ENCODE measurements at regions not wholly inside any gene's neighbourhood (a gene's known extent, or its start where the extent isn't known, plus 50 kb on each side); places are given as distances from the start of the nearest gene placed in this dataset.

DNA sequence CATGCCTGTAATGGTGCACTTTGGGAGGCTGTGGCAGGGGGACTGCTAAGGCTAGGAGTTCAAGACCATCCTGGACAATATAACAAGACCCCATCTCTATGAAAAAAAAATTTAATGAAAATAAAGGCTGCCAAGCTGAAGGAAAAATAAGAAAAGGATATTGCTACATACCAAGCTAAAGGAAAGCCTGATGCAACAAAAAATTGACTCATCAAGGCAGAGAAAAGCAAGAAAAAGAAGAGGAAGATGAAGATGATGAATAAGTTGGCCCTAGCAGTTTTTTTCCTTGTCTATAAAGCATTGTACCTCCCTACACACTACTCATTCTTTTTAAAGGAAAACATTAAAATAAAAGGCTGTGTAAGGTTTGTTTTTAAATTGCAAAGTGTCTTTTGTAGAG, 441.9 kb upstream of the MDFIC2 start:
- ATAC-seq (no peak), DNase-seq (no peak)
- in situ Hi-C loops (cut with MboI; ENCODE audit: low sequenced_read_pairs in 4 of 4) = no loop called here
- Histone ChIP-seq H3K27me3 (no peaks in the 10 kb centered on the region), H3K36me3 (no peaks in the 10 kb centered on the region), H3K4me1 (no peaks in the 10 kb centered on the region), H3K27ac (no peak overlapping the region), H3K9me3 (no peaks in the 10 kb centered on the region), H3K4me3 (no peak overlapping the region)
- TF ChIP-seq POLR2A (IDR thresholded peaks at IDR 0.05) = no peak
- TF ChIP-seq, protein P1, sequence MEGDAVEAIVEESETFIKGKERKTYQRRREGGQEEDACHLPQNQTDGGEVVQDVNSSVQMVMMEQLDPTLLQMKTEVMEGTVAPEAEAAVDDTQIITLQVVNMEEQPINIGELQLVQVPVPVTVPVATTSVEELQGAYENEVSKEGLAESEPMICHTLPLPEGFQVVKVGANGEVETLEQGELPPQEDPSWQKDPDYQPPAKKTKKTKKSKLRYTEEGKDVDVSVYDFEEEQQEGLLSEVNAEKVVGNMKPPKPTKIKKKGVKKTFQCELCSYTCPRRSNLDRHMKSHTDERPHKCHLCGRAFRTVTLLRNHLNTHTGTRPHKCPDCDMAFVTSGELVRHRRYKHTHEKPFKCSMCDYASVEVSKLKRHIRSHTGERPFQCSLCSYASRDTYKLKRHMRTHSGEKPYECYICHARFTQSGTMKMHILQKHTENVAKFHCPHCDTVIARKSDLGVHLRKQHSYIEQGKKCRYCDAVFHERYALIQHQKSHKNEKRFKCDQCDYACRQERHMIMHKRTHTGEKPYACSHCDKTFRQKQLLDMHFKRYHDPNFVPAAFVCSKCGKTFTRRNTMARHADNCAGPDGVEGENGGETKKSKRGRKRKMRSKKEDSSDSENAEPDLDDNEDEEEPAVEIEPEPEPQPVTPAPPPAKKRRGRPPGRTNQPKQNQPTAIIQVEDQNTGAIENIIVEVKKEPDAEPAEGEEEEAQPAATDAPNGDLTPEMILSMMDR (IDR thresholded peaks at IDR 0.05 in 4 of 5, conservative IDR thresholded peaks at IDR 0.05 in 1 of 5) = no peak
- intact Hi-C loops (cut with DNase I; ENCODE audit: low total_unique reads) = no loop called here

DNA sequence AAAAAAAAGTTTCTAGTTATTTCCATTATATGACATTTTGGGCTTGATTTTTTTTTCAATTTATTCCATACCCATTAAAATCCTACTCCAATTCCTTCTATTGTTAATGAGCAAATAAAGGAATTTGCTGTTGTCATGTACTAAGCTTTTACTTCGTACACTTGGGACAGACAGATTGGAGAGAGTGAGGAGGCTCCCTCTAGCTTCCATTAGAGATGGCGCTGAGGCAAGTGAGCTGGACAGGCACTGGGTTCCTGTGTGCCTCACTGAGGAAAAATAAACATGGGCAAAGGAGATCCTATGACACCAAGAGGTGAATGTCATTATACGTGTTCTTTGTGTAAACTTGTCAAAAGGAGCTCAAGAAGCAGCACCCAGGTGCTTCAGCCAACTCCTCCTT, 441.1 kb upstream of the MDFIC2 start:
- Histone ChIP-seq H3K27ac (no peak overlapping the region), H3K4me3 (no peak overlapping the region), H3K36me3 (no peaks in the 10 kb centered on the region), H3K4me1 (no peaks in the 10 kb centered on the region), H3K27me3 (no peaks in the 10 kb centered on the region), H3K9me3 (no peaks in the 10 kb centered on the region)
- DNase-seq (no peak), ATAC-seq (no peak)
- intact Hi-C loops (cut with DNase I; ENCODE audit: low total_unique reads) = no loop called here
- TF ChIP-seq, protein P1 (IDR thresholded peaks at IDR 0.05 in 4 of 5, conservative IDR thresholded peaks at IDR 0.05 in 1 of 5) = no peak
- no peak for TF ChIP-seq POLR2A (IDR thresholded peaks at IDR 0.05)
- in situ Hi-C loops (cut with MboI; ENCODE audit: low sequenced_read_pairs in 4 of 4) = no loop called here

DNA sequence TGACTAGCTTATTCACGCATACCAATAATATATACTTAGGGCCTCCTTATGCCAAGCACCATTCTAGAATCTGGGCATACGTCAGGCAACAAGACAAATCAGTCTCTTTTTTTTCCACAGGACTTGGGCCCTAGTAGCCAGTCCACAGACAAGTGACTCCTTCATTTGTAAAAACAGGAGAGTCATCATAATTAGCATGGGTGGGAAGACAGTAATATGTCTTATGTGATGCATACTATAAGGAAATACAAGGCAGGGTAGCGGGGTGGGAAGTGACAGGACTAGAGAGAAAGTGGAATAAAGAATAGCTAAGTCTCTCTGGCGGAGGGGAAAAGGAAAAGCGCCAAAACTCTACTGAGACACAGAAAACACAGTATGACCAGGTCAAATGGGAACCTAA, 439.6 kb upstream of the MDFIC2 start:
- H3K4me3 ChIP-seq = no peak overlapping the region
- H3K27me3 ChIP-seq = no peaks in the 10 kb centered on the region
- DNase-seq (no peak), ATAC-seq (no peak)
- H3K9me3 ChIP-seq = no peaks in the 10 kb centered on the region
- intact Hi-C loops (cut with DNase I; ENCODE audit: low total_unique reads) (no loop called here), in situ Hi-C loops (cut with MboI; ENCODE audit: low sequenced_read_pairs in 4 of 4) (no loop called here)
- H3K36me3 ChIP-seq = no peaks in the 10 kb centered on the region
- no peak for TF ChIP-seq POLR2A (IDR thresholded peaks at IDR 0.05)
- TF ChIP-seq, protein P1 (IDR thresholded peaks at IDR 0.05 in 4 of 5, conservative IDR thresholded peaks at IDR 0.05 in 1 of 5) = no peak
- H3K4me1 ChIP-seq = no peaks in the 10 kb centered on the region
- no peak overlapping the region for H3K27ac ChIP-seq

DNA sequence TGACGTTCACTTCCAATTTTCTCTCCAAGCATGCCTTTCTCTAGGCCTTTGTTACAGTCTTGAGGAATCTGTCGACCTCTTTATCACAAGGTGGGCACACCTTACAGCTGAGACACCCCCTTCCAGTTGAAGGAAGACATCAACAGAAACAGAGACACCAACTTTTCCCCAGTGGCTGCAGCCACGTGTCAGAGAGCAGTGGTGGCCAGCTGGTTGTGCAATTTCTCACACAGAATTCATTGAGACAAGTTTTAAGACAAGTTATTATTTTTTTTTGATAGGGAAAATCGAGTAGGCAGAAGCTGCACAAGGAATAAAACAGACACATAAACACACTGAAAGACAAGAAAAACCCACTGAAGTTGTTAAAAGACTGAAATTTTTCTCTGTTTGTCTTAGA, 436.7 kb upstream of the MDFIC2 start:
- Histone ChIP-seq H3K36me3 (no peaks in the 10 kb centered on the region), H3K27me3 (no peaks in the 10 kb centered on the region), H3K4me3 (no peak overlapping the region), H3K27ac (no peak overlapping the region), H3K4me1 (no peaks in the 10 kb centered on the region), H3K9me3 (no peaks in the 10 kb centered on the region)
- in situ Hi-C loops (cut with MboI; ENCODE audit: low sequenced_read_pairs in 4 of 4) (no loop called here), intact Hi-C loops (cut with DNase I; ENCODE audit: low total_unique reads) (no loop called here)
- ATAC-seq = no peak
- TF ChIP-seq POLR2A (IDR thresholded peaks at IDR 0.05) = no peak
- TF ChIP-seq, protein P1 (IDR thresholded peaks at IDR 0.05 in 4 of 5, conservative IDR thresholded peaks at IDR 0.05 in 1 of 5) = no peak
- no peak for DNase-seq

DNA sequence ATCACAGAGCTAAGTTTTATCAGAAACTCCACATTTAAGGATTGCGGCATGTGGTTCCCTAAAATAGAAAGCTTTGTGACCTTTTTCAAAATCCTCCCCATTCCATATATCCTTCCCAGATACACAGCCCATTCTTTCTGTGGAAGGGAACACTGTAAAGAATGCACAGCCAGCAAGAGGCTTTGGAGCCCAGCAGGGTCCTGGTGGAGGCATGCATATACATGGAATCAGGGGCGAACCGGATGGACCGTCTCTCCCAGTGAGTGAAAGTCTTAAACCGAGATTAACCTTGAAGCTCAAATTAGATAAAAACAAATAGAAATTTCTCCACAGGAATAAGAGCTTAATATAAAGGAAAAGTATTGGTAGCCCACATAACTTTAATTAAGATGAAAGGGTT, 436.2 kb upstream of the MDFIC2 start:
- intact Hi-C loops (cut with DNase I; ENCODE audit: low total_unique reads) = no loop called here
- Histone ChIP-seq H3K27me3 (no peaks in the 10 kb centered on the region), H3K4me1 (no peaks in the 10 kb centered on the region), H3K27ac (no peak overlapping the region), H3K4me3 (no peak overlapping the region), H3K9me3 (no peaks in the 10 kb centered on the region), H3K36me3 (no peaks in the 10 kb centered on the region)
- ATAC-seq = no peak
- no peak for DNase-seq
- TF ChIP-seq, protein P1 (IDR thresholded peaks at IDR 0.05 in 4 of 5, conservative IDR thresholded peaks at IDR 0.05 in 1 of 5) = no peak
- TF ChIP-seq POLR2A (IDR thresholded peaks at IDR 0.05) = no peak
- in situ Hi-C loops (cut with MboI; ENCODE audit: low sequenced_read_pairs in 4 of 4) = no loop called here

All from gastrocnemius medialis (tissue), 4 donors.